ENCODE measurements at regions not wholly inside any gene's neighbourhood (a gene's known extent, or its start where the extent isn't known, plus 50 kb on each side); places are given as distances from the start of the nearest gene placed in this dataset.

DNA sequence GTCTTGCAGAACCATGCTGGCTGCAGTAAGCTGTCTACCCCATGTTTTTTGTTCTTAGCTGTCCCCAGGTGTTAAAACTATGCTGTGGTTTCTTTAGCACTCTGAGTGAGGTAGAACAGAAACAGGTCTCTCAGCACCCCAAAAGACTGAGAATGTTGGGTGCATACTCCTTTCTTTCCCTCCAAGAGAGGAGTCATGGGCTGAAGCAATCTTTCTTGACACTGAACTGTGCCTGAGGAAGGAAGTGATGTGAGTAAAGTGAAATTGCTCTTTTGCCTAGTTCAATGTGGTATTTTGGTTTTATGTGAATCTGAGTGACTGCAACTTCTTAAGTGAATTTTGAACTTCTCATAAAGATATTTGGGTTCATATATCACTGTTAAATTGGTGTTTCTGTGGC is 138.0 kb upstream of the MCHR2 start:
- H3K4me3 ChIP-seq (ENCODE audit: low read length in 2 of 2) = no peak overlapping the region
- H3K4me1 ChIP-seq (ENCODE audit: control insufficient read depth in 2 of 2, insufficient read depth in 2 of 2, low read length in 2 of 2) = no peaks in the 10 kb centered on the region
- H3K27me3 ChIP-seq (ENCODE audit: control insufficient read depth in 2 of 2, insufficient read depth in 2 of 2, low read length in 2 of 2) = no peaks in the 10 kb centered on the region
- H3K36me3 ChIP-seq (ENCODE audit: control insufficient read depth in 2 of 2, insufficient read depth in 2 of 2, low read length in 2 of 2) = no peaks in the 10 kb centered on the region
- no peak overlapping the region for H3K9ac ChIP-seq (ENCODE audit: low read depth in 1 of 2, low read length in 2 of 2)
- H3K9me3 ChIP-seq (ENCODE audit: control insufficient read depth in 2 of 2, low read length in 2 of 2) = no peaks in the 10 kb centered on the region
- H3K27ac ChIP-seq (ENCODE audit: low read depth in 2 of 2, low read length in 2 of 2) = no peak overlapping the region

GRCh38 chr6:100130630-100131029 is 136.6 kb upstream of the MCHR2 start:
- Histone ChIP-seq H3K4me1 (ENCODE audit: control insufficient read depth in 2 of 2, insufficient read depth in 2 of 2, low read length in 2 of 2) (no peaks in the 10 kb centered on the region), H3K9me3 (ENCODE audit: control insufficient read depth in 2 of 2, low read length in 2 of 2) (no peaks in the 10 kb centered on the region), H3K9ac (ENCODE audit: low read depth in 1 of 2, low read length in 2 of 2) (no peak overlapping the region), H3K4me3 (ENCODE audit: low read length in 2 of 2) (no peak overlapping the region), H3K27me3 (ENCODE audit: control insufficient read depth in 2 of 2, insufficient read depth in 2 of 2, low read length in 2 of 2) (no peaks in the 10 kb centered on the region), H3K36me3 (ENCODE audit: control insufficient read depth in 2 of 2, insufficient read depth in 2 of 2, low read length in 2 of 2) (no peaks in the 10 kb centered on the region), H3K27ac (ENCODE audit: low read depth in 2 of 2, low read length in 2 of 2) (no peak overlapping the region)

DNA sequence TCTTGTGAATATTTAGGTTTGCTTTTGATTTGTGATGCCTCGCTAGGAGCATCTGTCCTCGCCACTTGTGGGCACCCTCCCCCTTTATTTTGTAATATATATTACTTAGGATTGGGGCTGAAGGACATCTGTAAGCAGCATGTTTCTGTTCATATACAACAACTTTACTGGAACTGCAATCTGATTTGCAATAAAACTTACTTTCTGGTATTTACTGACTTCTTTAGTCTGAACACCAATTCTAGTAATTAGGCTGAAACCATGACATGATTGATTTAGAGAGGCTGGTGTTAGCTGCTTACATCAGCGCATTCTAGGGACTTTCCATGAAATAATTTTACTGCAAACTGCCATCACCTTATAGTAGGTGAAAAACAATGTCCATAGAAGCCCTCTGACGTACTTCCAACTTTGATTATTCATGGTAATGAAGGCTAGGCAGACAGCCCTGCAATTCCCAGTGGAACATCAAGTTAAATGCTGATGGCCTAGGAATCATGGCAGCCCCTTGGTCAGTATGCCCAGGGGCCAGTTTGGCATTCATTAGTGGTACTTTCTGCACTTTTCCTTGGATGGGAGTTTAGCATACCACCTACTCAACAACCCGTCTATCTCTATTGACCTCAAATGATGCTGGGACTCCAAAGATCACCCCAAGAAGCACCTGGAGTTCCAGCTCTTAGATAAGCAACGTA is 132.9 kb upstream of the MCHR2 start:
- H3K4me1 ChIP-seq (ENCODE audit: control insufficient read depth in 2 of 2, insufficient read depth in 2 of 2, low read length in 2 of 2) = no peaks in the 10 kb centered on the region
- H3K9ac ChIP-seq (ENCODE audit: low read depth in 1 of 2, low read length in 2 of 2) = no peak overlapping the region
- no peaks in the 10 kb centered on the region for H3K36me3 ChIP-seq (ENCODE audit: control insufficient read depth in 2 of 2, insufficient read depth in 2 of 2, low read length in 2 of 2)
- no peak overlapping the region for H3K27ac ChIP-seq (ENCODE audit: low read depth in 2 of 2, low read length in 2 of 2)
- H3K9me3 ChIP-seq (ENCODE audit: control insufficient read depth in 2 of 2, low read length in 2 of 2) = no peaks in the 10 kb centered on the region
- no peaks in the 10 kb centered on the region for H3K27me3 ChIP-seq (ENCODE audit: control insufficient read depth in 2 of 2, insufficient read depth in 2 of 2, low read length in 2 of 2)
- no peak overlapping the region for H3K4me3 ChIP-seq (ENCODE audit: low read length in 2 of 2)

DNA sequence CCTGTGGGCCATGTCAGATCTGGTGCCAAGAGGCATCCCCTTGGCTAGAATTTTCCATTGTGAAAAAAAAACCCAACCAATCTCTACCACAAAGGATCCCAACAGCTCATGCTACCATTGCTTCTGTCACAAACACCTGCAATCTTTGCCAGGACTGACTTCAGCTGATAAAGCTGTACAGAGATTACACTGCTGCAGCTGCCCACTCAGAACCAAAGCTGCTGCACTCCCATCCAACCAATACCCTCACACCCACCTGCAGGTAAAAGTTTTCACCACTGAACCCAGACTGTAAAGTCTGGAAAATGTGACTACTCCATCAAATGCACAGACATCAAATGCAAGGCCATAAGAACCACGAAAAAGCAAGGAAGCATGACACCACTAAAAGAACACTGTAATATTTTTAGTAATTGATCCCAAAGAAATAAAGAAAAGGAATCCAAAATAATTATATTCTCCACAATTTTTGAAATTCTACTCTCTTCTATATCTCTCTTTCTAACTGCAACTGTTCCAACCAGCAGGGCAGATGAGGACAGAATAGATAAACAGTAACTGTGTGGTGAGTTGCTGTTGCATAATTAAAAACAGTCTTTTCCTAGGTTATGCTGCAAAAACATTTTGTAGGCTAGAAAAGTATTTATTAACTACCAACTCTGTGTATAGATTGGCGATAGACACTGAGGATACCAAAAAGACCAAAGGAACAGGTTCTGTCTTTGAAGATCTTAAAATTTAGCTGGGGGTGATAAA is 128.0 kb upstream of the MCHR2 start:
- Histone ChIP-seq H3K27ac (ENCODE audit: low read depth in 2 of 2, low read length in 2 of 2) (no peak overlapping the region), H3K9me3 (ENCODE audit: control insufficient read depth in 2 of 2, low read length in 2 of 2) (no peaks in the 10 kb centered on the region), H3K9ac (ENCODE audit: low read depth in 1 of 2, low read length in 2 of 2) (no peak overlapping the region), H3K36me3 (ENCODE audit: control insufficient read depth in 2 of 2, insufficient read depth in 2 of 2, low read length in 2 of 2) (no peaks in the 10 kb centered on the region), H3K27me3 (ENCODE audit: control insufficient read depth in 2 of 2, insufficient read depth in 2 of 2, low read length in 2 of 2) (no peaks in the 10 kb centered on the region), H3K4me3 (ENCODE audit: low read length in 2 of 2) (no peak overlapping the region), H3K4me1 (ENCODE audit: control insufficient read depth in 2 of 2, insufficient read depth in 2 of 2, low read length in 2 of 2) (no peaks in the 10 kb centered on the region)

GRCh38 chr6:100119261-100119660 is 125.2 kb upstream of the MCHR2 start:
- no peak overlapping the region for H3K9ac ChIP-seq (ENCODE audit: low read depth in 1 of 2, low read length in 2 of 2)
- no peaks in the 10 kb centered on the region for H3K4me1 ChIP-seq (ENCODE audit: control insufficient read depth in 2 of 2, insufficient read depth in 2 of 2, low read length in 2 of 2)
- no peaks in the 10 kb centered on the region for H3K9me3 ChIP-seq (ENCODE audit: control insufficient read depth in 2 of 2, low read length in 2 of 2)
- H3K27ac ChIP-seq (ENCODE audit: low read depth in 2 of 2, low read length in 2 of 2) = no peak overlapping the region
- H3K27me3 ChIP-seq (ENCODE audit: control insufficient read depth in 2 of 2, insufficient read depth in 2 of 2, low read length in 2 of 2) = no peaks in the 10 kb centered on the region
- no peak overlapping the region for H3K4me3 ChIP-seq (ENCODE audit: low read length in 2 of 2)
- H3K36me3 ChIP-seq (ENCODE audit: control insufficient read depth in 2 of 2, insufficient read depth in 2 of 2, low read length in 2 of 2) = no peaks in the 10 kb centered on the region

- Histone ChIP-seq H3K4me1 (ENCODE audit: control insufficient read depth in 2 of 2, insufficient read depth in 2 of 2, low read length in 2 of 2) (no peaks in the 10 kb centered on the region), H3K4me3 (ENCODE audit: low read length in 2 of 2) (no peak overlapping the region), H3K27ac (ENCODE audit: low read depth in 2 of 2, low read length in 2 of 2) (no peak overlapping the region), H3K9me3 (ENCODE audit: control insufficient read depth in 2 of 2, low read length in 2 of 2) (no peaks in the 10 kb centered on the region), H3K36me3 (ENCODE audit: control insufficient read depth in 2 of 2, insufficient read depth in 2 of 2, low read length in 2 of 2) (no peaks in the 10 kb centered on the region), H3K9ac (ENCODE audit: low read depth in 1 of 2, low read length in 2 of 2) (no peak overlapping the region), H3K27me3 (ENCODE audit: control insufficient read depth in 2 of 2, insufficient read depth in 2 of 2, low read length in 2 of 2) (no peaks in the 10 kb centered on the region)
These were observed 124.3 kb upstream of the MCHR2 start for GRCh38 chr6:100118301-100118700.

- H3K27me3 ChIP-seq (ENCODE audit: control insufficient read depth in 2 of 2, insufficient read depth in 2 of 2, low read length in 2 of 2) = no peaks in the 10 kb centered on the region
- no peaks in the 10 kb centered on the region for H3K36me3 ChIP-seq (ENCODE audit: control insufficient read depth in 2 of 2, insufficient read depth in 2 of 2, low read length in 2 of 2)
- H3K9me3 ChIP-seq (ENCODE audit: control insufficient read depth in 2 of 2, low read length in 2 of 2) = no peaks in the 10 kb centered on the region
- H3K4me3 ChIP-seq (ENCODE audit: low read length in 2 of 2) = no peak overlapping the region
- H3K9ac ChIP-seq (ENCODE audit: low read depth in 1 of 2, low read length in 2 of 2) = no peak overlapping the region
- no peaks in the 10 kb centered on the region for H3K4me1 ChIP-seq (ENCODE audit: control insufficient read depth in 2 of 2, insufficient read depth in 2 of 2, low read length in 2 of 2)
- no peak overlapping the region for H3K27ac ChIP-seq (ENCODE audit: low read depth in 2 of 2, low read length in 2 of 2)
These were observed 123.7 kb upstream of the MCHR2 start for GRCh38 chr6:100117680-100118079.

GRCh38 chr6:100116411-100117194 is 122.6 kb upstream of the MCHR2 start:
- Histone ChIP-seq H3K9ac (ENCODE audit: low read depth in 1 of 2, low read length in 2 of 2) (no peak overlapping the region), H3K27ac (ENCODE audit: low read depth in 2 of 2, low read length in 2 of 2) (no peak overlapping the region), H3K9me3 (ENCODE audit: control insufficient read depth in 2 of 2, low read length in 2 of 2) (no peaks in the 10 kb centered on the region), H3K4me1 (ENCODE audit: control insufficient read depth in 2 of 2, insufficient read depth in 2 of 2, low read length in 2 of 2) (no peaks in the 10 kb centered on the region), H3K4me3 (ENCODE audit: low read length in 2 of 2) (no peak overlapping the region), H3K36me3 (ENCODE audit: control insufficient read depth in 2 of 2, insufficient read depth in 2 of 2, low read length in 2 of 2) (no peaks in the 10 kb centered on the region), H3K27me3 (ENCODE audit: control insufficient read depth in 2 of 2, insufficient read depth in 2 of 2, low read length in 2 of 2) (no peaks in the 10 kb centered on the region)

GRCh38 chr6:100115407-100116101 is 121.5 kb upstream of the MCHR2 start:
- no peak overlapping the region for H3K9ac ChIP-seq (ENCODE audit: low read depth in 1 of 2, low read length in 2 of 2)
- H3K27me3 ChIP-seq (ENCODE audit: control insufficient read depth in 2 of 2, insufficient read depth in 2 of 2, low read length in 2 of 2) = no peaks in the 10 kb centered on the region
- H3K4me3 ChIP-seq (ENCODE audit: low read length in 2 of 2) = no peak overlapping the region
- no peaks in the 10 kb centered on the region for H3K36me3 ChIP-seq (ENCODE audit: control insufficient read depth in 2 of 2, insufficient read depth in 2 of 2, low read length in 2 of 2)
- no peaks in the 10 kb centered on the region for H3K9me3 ChIP-seq (ENCODE audit: control insufficient read depth in 2 of 2, low read length in 2 of 2)
- H3K27ac ChIP-seq (ENCODE audit: low read depth in 2 of 2, low read length in 2 of 2) = no peak overlapping the region
- no peaks in the 10 kb centered on the region for H3K4me1 ChIP-seq (ENCODE audit: control insufficient read depth in 2 of 2, insufficient read depth in 2 of 2, low read length in 2 of 2)

Measured in mucosa of rectum (tissue), 2 donors.